ENCODE measurements at regions not wholly inside any gene's neighbourhood (a gene's known extent, or its start where the extent isn't known, plus 50 kb on each side); places are given as distances from the start of the nearest gene placed in this dataset.

DNA sequence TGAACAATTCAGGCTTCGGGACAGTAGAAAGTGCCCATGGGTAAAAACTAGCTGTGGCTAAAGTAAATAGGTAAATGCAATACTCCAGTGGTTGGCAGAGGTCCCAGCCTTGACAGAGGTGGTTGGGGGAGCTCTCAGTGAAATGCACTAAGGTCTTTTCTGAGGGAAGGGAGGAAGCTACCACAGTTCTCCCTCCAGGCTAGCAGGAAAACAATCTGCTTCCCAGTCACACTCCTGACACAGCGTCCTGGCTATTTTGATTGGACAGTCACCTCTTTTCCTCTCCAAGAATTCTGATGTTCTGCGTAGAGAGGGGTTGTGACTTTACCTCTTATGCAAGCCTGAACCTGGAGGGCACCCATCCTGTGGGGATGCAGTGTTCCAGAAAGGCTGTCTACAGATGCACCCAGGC lies 128.7 kb downstream of the CYSLTR2 start:
- DNase-seq (ENCODE audit: low spot score) (no peak), ATAC-seq (no peak)
- Histone ChIP-seq H3F3A (replicated peaks; ENCODE audit: low read depth) (no peaks in the 10 kb centered on the region), H3K4me2 (no peak overlapping the region), H4K20me1 (replicated peaks; ENCODE audit: insufficient read depth) (no peaks in the 10 kb centered on the region), H2AFZ (no peak overlapping the region), H3K36me3 (ENCODE audit: insufficient read depth) (no peaks in the 10 kb centered on the region), H3K4me1 (ENCODE audit: insufficient read depth) (no peaks in the 10 kb centered on the region), H3K9me2 (ENCODE audit: insufficient read depth) (peaks cover 3% of the 10 kb centered on the region), H3K4me3 (no peak overlapping the region), H3K27me3 (ENCODE audit: insufficient read depth) (no peaks in the 10 kb centered on the region), H3K27ac (ENCODE audit: low read depth) (no peak overlapping the region), H3K79me2 (replicated peaks; ENCODE audit: insufficient read depth) (no peaks in the 10 kb centered on the region)
- peaks cover 31% of the 10 kb centered on the region for H3K9me3 Mint-ChIP-seq
- TF ChIP-seq POLR2AphosphoS5 (IDR thresholded peaks at IDR 0.05; ENCODE audit: low read depth) (no peak), EZH2 (IDR thresholded peaks at IDR 0.05; ENCODE audit: low read depth, unreplicated experiment) (no peak), EZH2phosphoT487 (IDR thresholded peaks at IDR 0.05; ENCODE audit: unreplicated experiment) (no peak), NANOG (IDR thresholded peaks at IDR 0.05; ENCODE audit: borderline replicate concordance) (no peak), STAT1 (IDR thresholded peaks at IDR 0.05; ENCODE audit: unreplicated experiment) (no peak), ZNF331 (CRISPR knock-in tag; IDR thresholded peaks at IDR 0.05; ENCODE audit: low read depth) (no peak), JUNB (IDR thresholded peaks at IDR 0.05; ENCODE audit: unreplicated experiment) (no peak), ZNF114 (CRISPR knock-in tag; IDR thresholded peaks at IDR 0.05) (no peak), CREB1 (CRISPR knock-in tag; IDR thresholded peaks at IDR 0.05; ENCODE audit: low read depth) (no peak)
- TF ChIP-seq, protein P1, sequence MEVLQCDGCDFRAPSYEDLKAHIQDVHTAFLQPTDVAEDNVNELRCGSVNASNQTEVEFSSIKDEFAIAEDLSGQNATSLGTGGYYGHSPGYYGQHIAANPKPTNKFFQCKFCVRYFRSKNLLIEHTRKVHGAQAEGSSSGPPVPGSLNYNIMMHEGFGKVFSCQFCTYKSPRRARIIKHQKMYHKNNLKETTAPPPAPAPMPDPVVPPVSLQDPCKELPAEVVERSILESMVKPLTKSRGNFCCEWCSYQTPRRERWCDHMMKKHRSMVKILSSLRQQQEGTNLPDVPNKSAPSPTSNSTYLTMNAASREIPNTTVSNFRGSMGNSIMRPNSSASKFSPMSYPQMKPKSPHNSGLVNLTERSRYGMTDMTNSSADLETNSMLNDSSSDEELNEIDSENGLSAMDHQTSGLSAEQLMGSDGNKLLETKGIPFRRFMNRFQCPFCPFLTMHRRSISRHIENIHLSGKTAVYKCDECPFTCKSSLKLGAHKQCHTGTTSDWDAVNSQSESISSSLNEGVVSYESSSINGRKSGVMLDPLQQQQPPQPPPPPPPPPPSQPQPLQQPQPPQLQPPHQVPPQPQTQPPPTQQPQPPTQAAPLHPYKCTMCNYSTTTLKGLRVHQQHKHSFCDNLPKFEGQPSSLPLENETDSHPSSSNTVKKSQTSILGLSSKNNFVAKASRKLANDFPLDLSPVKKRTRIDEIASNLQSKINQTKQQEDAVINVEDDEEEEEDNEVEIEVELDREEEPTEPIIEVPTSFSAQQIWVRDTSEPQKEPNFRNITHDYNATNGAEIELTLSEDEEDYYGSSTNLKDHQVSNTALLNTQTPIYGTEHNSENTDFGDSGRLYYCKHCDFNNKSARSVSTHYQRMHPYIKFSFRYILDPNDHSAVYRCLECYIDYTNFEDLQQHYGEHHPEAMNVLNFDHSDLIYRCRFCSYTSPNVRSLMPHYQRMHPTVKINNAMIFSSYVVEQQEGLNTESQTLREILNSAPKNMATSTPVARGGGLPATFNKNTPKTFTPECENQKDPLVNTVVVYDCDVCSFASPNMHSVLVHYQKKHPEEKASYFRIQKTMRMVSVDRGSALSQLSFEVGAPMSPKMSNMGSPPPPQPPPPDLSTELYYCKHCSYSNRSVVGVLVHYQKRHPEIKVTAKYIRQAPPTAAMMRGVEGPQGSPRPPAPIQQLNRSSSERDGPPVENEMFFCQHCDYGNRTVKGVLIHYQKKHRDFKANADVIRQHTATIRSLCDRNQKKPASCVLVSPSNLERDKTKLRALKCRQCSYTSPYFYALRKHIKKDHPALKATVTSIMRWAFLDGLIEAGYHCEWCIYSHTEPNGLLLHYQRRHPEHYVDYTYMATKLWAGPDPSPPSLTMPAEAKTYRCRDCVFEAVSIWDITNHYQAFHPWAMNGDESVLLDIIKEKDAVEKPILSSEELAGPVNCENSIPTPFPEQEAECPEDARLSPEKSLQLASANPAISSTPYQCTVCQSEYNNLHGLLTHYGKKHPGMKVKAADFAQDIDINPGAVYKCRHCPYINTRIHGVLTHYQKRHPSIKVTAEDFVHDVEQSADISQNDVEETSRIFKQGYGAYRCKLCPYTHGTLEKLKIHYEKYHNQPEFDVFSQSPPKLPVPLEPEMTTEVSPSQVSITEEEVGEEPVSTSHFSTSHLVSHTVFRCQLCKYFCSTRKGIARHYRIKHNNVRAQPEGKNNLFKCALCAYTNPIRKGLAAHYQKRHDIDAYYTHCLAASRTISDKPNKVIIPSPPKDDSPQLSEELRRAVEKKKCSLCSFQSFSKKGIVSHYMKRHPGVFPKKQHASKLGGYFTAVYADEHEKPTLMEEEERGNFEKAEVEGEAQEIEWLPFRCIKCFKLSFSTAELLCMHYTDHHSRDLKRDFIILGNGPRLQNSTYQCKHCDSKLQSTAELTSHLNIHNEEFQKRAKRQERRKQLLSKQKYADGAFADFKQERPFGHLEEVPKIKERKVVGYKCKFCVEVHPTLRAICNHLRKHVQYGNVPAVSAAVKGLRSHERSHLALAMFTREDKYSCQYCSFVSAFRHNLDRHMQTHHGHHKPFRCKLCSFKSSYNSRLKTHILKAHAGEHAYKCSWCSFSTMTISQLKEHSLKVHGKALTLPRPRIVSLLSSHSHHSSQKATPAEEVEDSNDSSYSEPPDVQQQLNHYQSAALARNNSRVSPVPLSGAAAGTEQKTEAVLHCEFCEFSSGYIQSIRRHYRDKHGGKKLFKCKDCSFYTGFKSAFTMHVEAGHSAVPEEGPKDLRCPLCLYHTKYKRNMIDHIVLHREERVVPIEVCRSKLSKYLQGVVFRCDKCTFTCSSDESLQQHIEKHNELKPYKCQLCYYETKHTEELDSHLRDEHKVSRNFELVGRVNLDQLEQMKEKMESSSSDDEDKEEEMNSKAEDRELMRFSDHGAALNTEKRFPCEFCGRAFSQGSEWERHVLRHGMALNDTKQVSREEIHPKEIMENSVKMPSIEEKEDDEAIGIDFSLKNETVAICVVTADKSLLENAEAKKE (CRISPR knock-in tag; IDR thresholded peaks at IDR 0.05): no peak
- TF ChIP-seq, protein P2, sequence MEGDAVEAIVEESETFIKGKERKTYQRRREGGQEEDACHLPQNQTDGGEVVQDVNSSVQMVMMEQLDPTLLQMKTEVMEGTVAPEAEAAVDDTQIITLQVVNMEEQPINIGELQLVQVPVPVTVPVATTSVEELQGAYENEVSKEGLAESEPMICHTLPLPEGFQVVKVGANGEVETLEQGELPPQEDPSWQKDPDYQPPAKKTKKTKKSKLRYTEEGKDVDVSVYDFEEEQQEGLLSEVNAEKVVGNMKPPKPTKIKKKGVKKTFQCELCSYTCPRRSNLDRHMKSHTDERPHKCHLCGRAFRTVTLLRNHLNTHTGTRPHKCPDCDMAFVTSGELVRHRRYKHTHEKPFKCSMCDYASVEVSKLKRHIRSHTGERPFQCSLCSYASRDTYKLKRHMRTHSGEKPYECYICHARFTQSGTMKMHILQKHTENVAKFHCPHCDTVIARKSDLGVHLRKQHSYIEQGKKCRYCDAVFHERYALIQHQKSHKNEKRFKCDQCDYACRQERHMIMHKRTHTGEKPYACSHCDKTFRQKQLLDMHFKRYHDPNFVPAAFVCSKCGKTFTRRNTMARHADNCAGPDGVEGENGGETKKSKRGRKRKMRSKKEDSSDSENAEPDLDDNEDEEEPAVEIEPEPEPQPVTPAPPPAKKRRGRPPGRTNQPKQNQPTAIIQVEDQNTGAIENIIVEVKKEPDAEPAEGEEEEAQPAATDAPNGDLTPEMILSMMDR (conservative IDR thresholded peaks at IDR 0.05; ENCODE audit: low read depth in 2 of 2): no peak
- TF ChIP-seq, protein P3, sequence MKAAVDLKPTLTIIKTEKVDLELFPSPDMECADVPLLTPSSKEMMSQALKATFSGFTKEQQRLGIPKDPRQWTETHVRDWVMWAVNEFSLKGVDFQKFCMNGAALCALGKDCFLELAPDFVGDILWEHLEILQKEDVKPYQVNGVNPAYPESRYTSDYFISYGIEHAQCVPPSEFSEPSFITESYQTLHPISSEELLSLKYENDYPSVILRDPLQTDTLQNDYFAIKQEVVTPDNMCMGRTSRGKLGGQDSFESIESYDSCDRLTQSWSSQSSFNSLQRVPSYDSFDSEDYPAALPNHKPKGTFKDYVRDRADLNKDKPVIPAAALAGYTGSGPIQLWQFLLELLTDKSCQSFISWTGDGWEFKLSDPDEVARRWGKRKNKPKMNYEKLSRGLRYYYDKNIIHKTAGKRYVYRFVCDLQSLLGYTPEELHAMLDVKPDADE (IDR thresholded peaks at IDR 0.05): no peak
- TF ChIP-seq, protein P4, sequence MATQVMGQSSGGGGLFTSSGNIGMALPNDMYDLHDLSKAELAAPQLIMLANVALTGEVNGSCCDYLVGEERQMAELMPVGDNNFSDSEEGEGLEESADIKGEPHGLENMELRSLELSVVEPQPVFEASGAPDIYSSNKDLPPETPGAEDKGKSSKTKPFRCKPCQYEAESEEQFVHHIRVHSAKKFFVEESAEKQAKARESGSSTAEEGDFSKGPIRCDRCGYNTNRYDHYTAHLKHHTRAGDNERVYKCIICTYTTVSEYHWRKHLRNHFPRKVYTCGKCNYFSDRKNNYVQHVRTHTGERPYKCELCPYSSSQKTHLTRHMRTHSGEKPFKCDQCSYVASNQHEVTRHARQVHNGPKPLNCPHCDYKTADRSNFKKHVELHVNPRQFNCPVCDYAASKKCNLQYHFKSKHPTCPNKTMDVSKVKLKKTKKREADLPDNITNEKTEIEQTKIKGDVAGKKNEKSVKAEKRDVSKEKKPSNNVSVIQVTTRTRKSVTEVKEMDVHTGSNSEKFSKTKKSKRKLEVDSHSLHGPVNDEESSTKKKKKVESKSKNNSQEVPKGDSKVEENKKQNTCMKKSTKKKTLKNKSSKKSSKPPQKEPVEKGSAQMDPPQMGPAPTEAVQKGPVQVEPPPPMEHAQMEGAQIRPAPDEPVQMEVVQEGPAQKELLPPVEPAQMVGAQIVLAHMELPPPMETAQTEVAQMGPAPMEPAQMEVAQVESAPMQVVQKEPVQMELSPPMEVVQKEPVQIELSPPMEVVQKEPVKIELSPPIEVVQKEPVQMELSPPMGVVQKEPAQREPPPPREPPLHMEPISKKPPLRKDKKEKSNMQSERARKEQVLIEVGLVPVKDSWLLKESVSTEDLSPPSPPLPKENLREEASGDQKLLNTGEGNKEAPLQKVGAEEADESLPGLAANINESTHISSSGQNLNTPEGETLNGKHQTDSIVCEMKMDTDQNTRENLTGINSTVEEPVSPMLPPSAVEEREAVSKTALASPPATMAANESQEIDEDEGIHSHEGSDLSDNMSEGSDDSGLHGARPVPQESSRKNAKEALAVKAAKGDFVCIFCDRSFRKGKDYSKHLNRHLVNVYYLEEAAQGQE (IDR thresholded peaks at IDR 0.05; ENCODE audit: unreplicated experiment): no peak
- no peaks in the 10 kb centered on the region for H3K4me1 Mint-ChIP-seq
- no peaks in the 10 kb centered on the region for H3K27me3 Mint-ChIP-seq (ENCODE audit: insufficient read depth, low read depth, poor library complexity)
- peaks cover 2% of the 10 kb centered on the region; the same call in 2 of the 3 replicates for H3K36me3 Mint-ChIP-seq (ENCODE audit: low read depth)
- no peak overlapping the region for H3K4me3 Mint-ChIP-seq
- no peak overlapping the region for H3K27ac Mint-ChIP-seq
